H1 (cell line): ENCODE measurements at regions not wholly inside any gene's neighbourhood (a gene's known extent, or its start where the extent isn't known, plus 50 kb on each side); places are given as distances from the start of the nearest gene placed in this dataset.

Source experiments
- CTCF ChIA-PET: fragments of 300-600 bp; sonication (Branson Sonifier 250); formaldehyde crosslinking; loops from one replicate; lab custom pipeline; 2021; ENCODE audit not compliant: partially characterized antibody; lab: Charles Lee
- POLR2A ChIA-PET: fragments of 300-600 bp; sonication (Branson Sonifier 250); formaldehyde crosslinking; loops from one replicate; lab custom pipeline; 2021; ENCODE audit warnings: inconsistent platforms; ENCODE audit not compliant: partially characterized antibody; lab: Charles Lee
- DNase-seq, 2 experiments: peaks; one replicate each; pipeline versions ENCODE4 v3.0.0 to v3.0.0-alpha.2; 2010 to 2022; ENCODE audit warnings: low spot score in 2 of 2, low read depth in 1 of 2, mixed read lengths in 1 of 2
- FAIRE-seq: peaks from 2 replicates; lab custom pipeline; 2011; peaks lifted over from hg19 to GRCh38; lab: Jason Lieb, UNC
- H2AFZ ChIP-seq: 2 replicates; pipeline ENCODE4 v1.8.1; 2012; ENCODE audit warnings: low read length, inconsistent platforms
- H2AK5ac ChIP-seq: 2 replicates; pipeline ENCODE4 v1.6.1; 2013; ENCODE audit warnings: low read depth, low read length
- H2BK120ac ChIP-seq: replicated peaks from 2 replicates; pipeline ENCODE3; 2013; ENCODE audit warnings: low read depth, low read length, inconsistent platforms
- H2BK12ac ChIP-seq: 2 replicates; pipeline ENCODE4 v1.6.1; 2013; ENCODE audit warnings: low read depth, low read length
- H2BK15ac ChIP-seq: 2 replicates; pipeline ENCODE4 v1.6.1; 2013; ENCODE audit warnings: low read length
- H2BK20ac ChIP-seq: 2 replicates; pipeline ENCODE4 v1.6.1; 2013; ENCODE audit warnings: low read length
- H2BK5ac ChIP-seq: 2 replicates; pipeline ENCODE4 v1.6.1; 2013; ENCODE audit warnings: low read depth, low read length
- H3K14ac ChIP-seq: 2 replicates; pipeline ENCODE4 v1.6.1; 2013; ENCODE audit warnings: inconsistent platforms; ENCODE audit not compliant: insufficient read length
- H3K18ac ChIP-seq: 2 replicates; pipeline ENCODE4 v1.6.1; 2013; ENCODE audit warnings: low read length; ENCODE audit errors: extremely low read depth
- H3K23ac ChIP-seq: 2 replicates; pipeline ENCODE4 v1.6.1; 2013; ENCODE audit warnings: inconsistent platforms; ENCODE audit not compliant: insufficient read length
- H3K23me2 ChIP-seq: 2 replicates; pipeline ENCODE4 v1.6.1; 2013; ENCODE audit warnings: low read depth, low read length
- H3K27ac ChIP-seq: 2 replicates; pipeline ENCODE4 v1.6.1; 2011; ENCODE audit warnings: low read depth, low read length, inconsistent platforms
- H3K27me3 ChIP-seq, 4 experiments: replicated peaks in 1 of 4; 1 replicate in 1 of 4; 2 replicates in 3 of 4; pipeline versions ENCODE4 v1.6.1 to v1.8.1; 2011 to 2013; ENCODE audit warnings: low read length in 3 of 4, mild to moderate bottlenecking in 3 of 4, inconsistent platforms in 2 of 4, mixed read lengths in 2 of 4, moderate library complexity in 1 of 4; ENCODE audit not compliant: control insufficient read depth in 3 of 4, insufficient read depth in 3 of 4; ENCODE audit errors: extremely low read depth in 1 of 4
- H3K36me3 ChIP-seq, 4 experiments: 2 replicates each; pipeline versions ENCODE4 v1.6.1 to v1.8.1; 2011 to 2013; ENCODE audit warnings: mild to moderate bottlenecking in 4 of 4, low read length in 3 of 4, moderate library complexity in 2 of 4, control low read depth in 1 of 4, inconsistent platforms in 1 of 4; ENCODE audit not compliant: insufficient read depth in 4 of 4, control insufficient read depth in 2 of 4
- H3K4ac ChIP-seq: replicated peaks from 2 replicates; pipeline ENCODE3; 2013; ENCODE audit warnings: low read length, low read depth, mixed read lengths, inconsistent platforms; ENCODE audit not compliant: insufficient read length
- H3K4me1 ChIP-seq, 4 experiments: replicated peaks in 1 of 4; 1 replicate in 1 of 4; 2 replicates in 3 of 4; pipeline versions ENCODE4 v1.6.1 to v1.8.1; 2011 to 2013; ENCODE audit warnings: low read length in 3 of 4, inconsistent platforms in 2 of 4, mixed read lengths in 1 of 4; ENCODE audit not compliant: insufficient read depth in 4 of 4, control insufficient read depth in 3 of 4
- H3K4me2 ChIP-seq, 2 experiments: 2 replicates each; pipeline versions ENCODE4 v1.6.1 to v1.8.1; 2011 to 2013; ENCODE audit warnings: low read depth in 2 of 2, low read length in 2 of 2, control low read depth in 1 of 2, inconsistent platforms in 1 of 2, mild to moderate bottlenecking in 1 of 2; ENCODE audit not compliant: insufficient read depth in 1 of 2
- H3K4me3 ChIP-seq, 4 experiments: fragments of 200-600, 300-600 bp in 1 of 4; sonication (generic), shearing (Covaris generic), sonication (Bioruptor Twin) in 1 of 4; 2 replicates each; pipeline versions ENCODE4 v1.5.1 to v1.8.1; 2011 to 2016; ENCODE audit warnings: low read length in 4 of 4, low read depth in 3 of 4, control low read depth in 2 of 4, inconsistent platforms in 2 of 4, mild to moderate bottlenecking in 2 of 4, mixed read lengths in 1 of 4, moderate library complexity in 1 of 4; ENCODE audit not compliant: insufficient read depth in 2 of 4; ENCODE audit errors: extremely low read depth in 1 of 4
- H3K56ac ChIP-seq: replicated peaks from 2 replicates; pipeline ENCODE3; 2013; ENCODE audit warnings: low read depth, mild to moderate bottlenecking, mixed read lengths, low read length, inconsistent platforms; ENCODE audit not compliant: insufficient read length
- H3K79me1 ChIP-seq: 2 replicates; pipeline ENCODE4 v1.6.1; 2013; ENCODE audit warnings: low read depth, low read length, control low read depth
- H3K79me2 ChIP-seq, 2 experiments: 2 replicates each; pipeline versions ENCODE4 v1.6.1 to v1.8.1; 2012 to 2013; ENCODE audit warnings: low read length in 2 of 2, mild to moderate bottlenecking in 2 of 2, inconsistent platforms in 1 of 2; ENCODE audit not compliant: insufficient read depth in 2 of 2, control insufficient read depth in 1 of 2
- H3K9ac ChIP-seq, 4 experiments: replicated peaks in 1 of 4; 1 replicate in 1 of 4; 2 replicates in 3 of 4; pipeline versions ENCODE4 v1.6.1 to v1.8.1; 2011 to 2013; ENCODE audit warnings: low read depth in 3 of 4, low read length in 3 of 4, control low read depth in 2 of 4, mild to moderate bottlenecking in 2 of 4, moderate library complexity in 2 of 4, inconsistent platforms in 1 of 4; ENCODE audit errors: extremely low read depth in 1 of 4
- H3K9me3 ChIP-seq, 2 experiments: 2 replicates each; pipeline versions ENCODE4 v1.6.1 to v1.8.1; 2012 to 2013; ENCODE audit warnings: mild to moderate bottlenecking in 2 of 2, moderate library complexity in 2 of 2, control low read depth in 1 of 2, inconsistent platforms in 1 of 2, low read depth in 1 of 2, low read length in 1 of 2, mixed read lengths in 1 of 2; ENCODE audit not compliant: insufficient read depth in 2 of 2
- H4K20me1 ChIP-seq, 2 experiments: replicated peaks in 1 of 2; 2 replicates each; pipeline versions ENCODE3 to v1.8.1; 2011 to 2013; ENCODE audit warnings: inconsistent platforms in 2 of 2, low read length in 2 of 2, mild to moderate bottlenecking in 1 of 2; ENCODE audit not compliant: insufficient read depth in 2 of 2, control insufficient read depth in 1 of 2
- H4K5ac ChIP-seq: 2 replicates; pipeline ENCODE4 v1.6.1; 2013; ENCODE audit warnings: low read length, low read depth, mixed read lengths, inconsistent platforms; ENCODE audit not compliant: insufficient read length
- H4K8ac ChIP-seq: 2 replicates; pipeline ENCODE4 v1.8.0; 2013; ENCODE audit warnings: mild to moderate bottlenecking, moderate library complexity, low read length, inconsistent platforms; ENCODE audit not compliant: insufficient read depth; ENCODE audit errors: extremely low read depth
- H4K91ac ChIP-seq: replicated peaks from 2 replicates; pipeline ENCODE3; 2013; ENCODE audit warnings: low read length, mixed read lengths, inconsistent platforms; ENCODE audit not compliant: insufficient read length
- CEBPB ChIP-seq: IDR thresholded peaks from 2 replicates; pipeline ENCODE4 v1.6.1; 2012; ENCODE audit warnings: low read depth, low read length
- CREB1 ChIP-seq: IDR thresholded peaks from 2 replicates; pipeline ENCODE4 v1.6.1; 2012; ENCODE audit warnings: inconsistent platforms
- EP300 ChIP-seq, 2 experiments: IDR thresholded peaks; 1 replicate in 1 of 2; 2 replicates in 1 of 2; pipeline ENCODE4 v1.6.1; 2011 to 2012; ENCODE audit warnings: low read depth in 2 of 2, low read length in 2 of 2, mild to moderate bottlenecking in 2 of 2, borderline replicate concordance in 1 of 2, inconsistent platforms in 1 of 2, moderate library complexity in 1 of 2
- FOSL1 ChIP-seq: IDR thresholded peaks from 2 replicates; pipeline ENCODE4 v1.6.1; 2011; ENCODE audit warnings: mild to moderate bottlenecking, low read depth, low read length, moderate library complexity; ENCODE audit not compliant: insufficient read depth
- HDAC6 ChIP-seq: IDR thresholded peaks from one replicate; pipeline ENCODE4 v1.7.1; 2012; ENCODE audit warnings: low read depth, mild to moderate bottlenecking, inconsistent platforms, low read length, moderate library complexity
- JUND ChIP-seq: IDR thresholded peaks from 2 replicates; pipeline ENCODE4 v1.6.1; 2011; ENCODE audit warnings: mild to moderate bottlenecking, improper control_type of control experiment, low read length
- NRF1 ChIP-seq: IDR thresholded peaks from 2 replicates; pipeline ENCODE4 v1.6.1; 2011; ENCODE audit warnings: mild to moderate bottlenecking, low read depth, low read length, improper control_type of control experiment
- POLR2A ChIP-seq, 2 experiments: IDR thresholded peaks; 1 replicate in 1 of 2; 2 replicates in 1 of 2; pipeline ENCODE4 v1.6.1; 2011; ENCODE audit warnings: low read depth in 2 of 2, low read length in 2 of 2, mild to moderate bottlenecking in 2 of 2; ENCODE audit errors: control extremely low read depth in 1 of 2
- POU5F1 ChIP-seq: IDR thresholded peaks from 2 replicates; pipeline ENCODE4 v1.6.1; 2011; ENCODE audit warnings: low read depth, mild to moderate bottlenecking, low read length, moderate library complexity
- RFX5 ChIP-seq: IDR thresholded peaks from 2 replicates; pipeline ENCODE4 v1.6.1; 2011; ENCODE audit warnings: low read depth, low read length, improper control_type of control experiment, borderline replicate concordance
- RXRA ChIP-seq: IDR thresholded peaks from 2 replicates; pipeline ENCODE4 v1.6.1; 2011; ENCODE audit warnings: low read depth, mild to moderate bottlenecking, low read length, moderate library complexity; ENCODE audit not compliant: insufficient read depth
- SIN3A ChIP-seq, 2 experiments: IDR thresholded peaks in 1 of 2; conservative IDR thresholded peaks in 1 of 2; 2 replicates each; pipeline ENCODE4 v1.6.1; 2011 to 2012; ENCODE audit warnings: low read length in 2 of 2, improper control_type of control experiment in 1 of 2, low read depth in 1 of 2, mild to moderate bottlenecking in 1 of 2
- SIRT6 ChIP-seq: IDR thresholded peaks from one replicate; pipeline ENCODE4 v1.7.1; 2012; ENCODE audit warnings: low read length, inconsistent platforms
- SP4 ChIP-seq: IDR thresholded peaks from 2 replicates; pipeline ENCODE4 v1.6.1; 2012; ENCODE audit warnings: low read length, inconsistent platforms
- SUZ12 ChIP-seq: fragments of 200-600 bp; sonication (generic); IDR thresholded peaks from 2 replicates; pipeline ENCODE4 v1.6.1; 2012; ENCODE audit warnings: mild to moderate bottlenecking, inconsistent platforms, low read length, moderate library complexity, mixed read lengths
- TCF12 ChIP-seq: IDR thresholded peaks from 2 replicates; pipeline ENCODE4 v1.6.1; 2011; ENCODE audit warnings: low read depth, mild to moderate bottlenecking, low read length
- TEAD4 ChIP-seq: IDR thresholded peaks from 2 replicates; pipeline ENCODE4 v1.6.1; 2012; ENCODE audit warnings: low read depth, low read length, inconsistent platforms, mixed read lengths
- WGBS, 2 experiments: shearing (Covaris generic) in 1 of 2; methylation state at CpG; one replicate each; pipeline versions ENCODE4 v1.1.6 to v1.1.7; 2013 to 2015; ENCODE audit warnings: low lambda C conversion rate in 2 of 2, mixed read lengths in 2 of 2, inconsistent platforms in 1 of 2, low coverage in 1 of 2, missing lambda C conversion rate in 1 of 2; ENCODE audit not compliant: insufficient replicate concordance in 2 of 2, insufficient coverage in 1 of 2, insufficient read length in 1 of 2; ENCODE audit errors: extremely low coverage in 1 of 2, missing lambda C conversion rate in 1 of 2; 5-methylcytosine and 5-hydroxymethylcytosine counted together

DNA sequence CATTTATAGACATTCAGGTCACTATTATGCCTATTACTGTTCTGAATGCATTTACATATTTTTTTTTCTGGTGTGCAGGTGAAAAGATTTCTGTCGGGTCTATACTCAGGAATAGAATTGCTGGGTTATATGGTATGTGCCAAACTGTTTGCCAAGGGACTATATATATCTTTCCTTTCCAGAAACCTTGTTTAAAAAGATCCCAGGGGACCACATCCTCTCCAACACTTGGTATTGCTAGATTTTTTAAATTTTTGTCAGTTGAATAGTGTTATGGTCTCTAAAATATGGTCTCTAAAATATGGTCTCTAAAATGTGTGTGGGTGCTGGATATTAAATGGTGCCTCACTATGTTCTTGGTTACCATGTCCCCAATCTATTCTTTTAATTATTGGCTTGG lies 131.3 kb downstream of the INSIG2 start:
- H4K20me1 ChIP-seq = no peaks in the 10 kb centered on the region
- no peaks in the 10 kb centered on the region for H3K79me2 ChIP-seq
- FAIRE-seq (no peak), DNase-seq (no peak)
- no peak overlapping the region for H4K91ac ChIP-seq
- H3K79me1 ChIP-seq = no peaks in the 10 kb centered on the region
- no peak overlapping the region for H3K18ac ChIP-seq
- ChIA-PET POLR2A (no interaction called here), CTCF (no interaction called here)
- H4K5ac ChIP-seq = no peak overlapping the region
- H4K8ac ChIP-seq = no peak overlapping the region
- H3K27me3 ChIP-seq = peaks cover 0 to 16% (median 10%) of the 10 kb centered on the region in 4 experiments; a peak in 6 of 7 replicates
- 68% methylated on average over 1 of the region's 1 CpG; no CpG with 5 or more reads in 1 of the 2 experiments for WGBS, 2 experiments
- H2AK5ac ChIP-seq = no peak overlapping the region
- H2AFZ ChIP-seq = no peak overlapping the region
- no peak overlapping the region for H2BK120ac ChIP-seq
- no peak overlapping the region for H3K4me2 ChIP-seq
- H2BK15ac ChIP-seq = no peak overlapping the region
- H2BK5ac ChIP-seq = no peak overlapping the region
- H2BK12ac ChIP-seq = no peak overlapping the region
- H3K9ac ChIP-seq = no peak overlapping the region
- H2BK20ac ChIP-seq = no peak overlapping the region
- H3K4me1 ChIP-seq = peaks cover 0 to 4% (median 1%) of the 10 kb centered on the region in 4 experiments; a peak in 3 of 7 replicates
- no peak overlapping the region for H3K4me3 ChIP-seq
- no peak overlapping the region for H3K4ac ChIP-seq
- H3K14ac ChIP-seq = no peak overlapping the region
- H3K27ac ChIP-seq = no peak overlapping the region
- H3K56ac ChIP-seq = no peak overlapping the region
- peaks cover 13% of the 10 kb centered on the region for H3K23me2 ChIP-seq
- H3K36me3 ChIP-seq = no peaks in the 10 kb centered on the region
- no peak overlapping the region for H3K23ac ChIP-seq
- H3K9me3 ChIP-seq = no peaks in the 10 kb centered on the region
- TF ChIP-seq TEAD4 (no peak), POLR2A (IDR thresholded peaks at IDR 0.05; ENCODE audit: control extremely low read depth in 1 of 2, low read depth in 2 of 2, low read length in 2 of 2) (no peak), FOSL1 (no peak), SIRT6 (no peak), SP4 (no peak), EP300 (IDR thresholded peaks at IDR 0.05; ENCODE audit: borderline replicate concordance in 1 of 2, low read depth in 2 of 2, low read length in 2 of 2) (no peak), HDAC6 (no peak), SUZ12 (no peak), CEBPB (no peak), RXRA (no peak), RFX5 (no peak), JUND (no peak), POU5F1 (no peak), NRF1 (no peak), TCF12 (no peak), SIN3A (conservative IDR thresholded peaks at IDR 0.05 in 1 of 2, IDR thresholded peaks at IDR 0.05 in 1 of 2; ENCODE audit: low read depth in 1 of 2, low read length in 2 of 2) (no peak), CREB1 (no peak)
